ENCODE measurements at regions not wholly inside any gene's neighbourhood (a gene's known extent, or its start where the extent isn't known, plus 50 kb on each side); places are given as distances from the start of the nearest gene placed in this dataset.

GRCh38 chr9:31114346-31114745, 1270.1 kb upstream of the ACO1 start:
- TF ChIP-seq CTCF (IDR thresholded peaks at IDR 0.05; ENCODE audit: low read depth, low read length, poor library complexity, severe bottlenecking) (no peak), EZH2phosphoT487 (IDR thresholded peaks at IDR 0.05; ENCODE audit: borderline replicate concordance, low read length) (no peak)

Data from DOHH2 (cell line).